Body of pancreas (tissue), 4 donors: ENCODE measurements at regions not wholly inside any gene's neighbourhood (a gene's known extent, or its start where the extent isn't known, plus 50 kb on each side); places are given as distances from the start of the nearest gene placed in this dataset.

Experiments used
- ATAC-seq: fragments of 150-250 bp; one replicate; pipeline ENCODE4 v1.9.1; 2016
- DNase-seq, 4 donors: peaks; one replicate each; pipeline ENCODE4 v3.0.0-alpha.2; 2019
- H3K27ac ChIP-seq, 4 donors: fragments of 200-600 bp; sonication (generic); 1 replicate in 3 of 4; 2 replicates in 1 of 4; pipeline versions ENCODE4 v1.5.1 to v1.6.1; 2016 to 2019; ENCODE audit warnings: mild to moderate bottlenecking in 1 of 4, mixed read lengths in 1 of 4, moderate library complexity in 1 of 4
- H3K27me3 ChIP-seq, 2 donors: fragments of 200-600 bp; sonication (generic); one replicate each; pipeline ENCODE4 v1.6.0; 2016; ENCODE audit warnings: mild to moderate bottlenecking in 1 of 2
- H3K36me3 ChIP-seq, 2 donors: fragments of 200-600 bp; sonication (generic); replicated peaks in 1 of 2; 2 replicates each; pipeline ENCODE4 v1.5.1; 2016; ENCODE audit warnings: low read depth in 2 of 2; ENCODE audit not compliant: insufficient read depth in 1 of 2
- H3K4me1 ChIP-seq: fragments of 200-600 bp; sonication (generic); one replicate; pipeline ENCODE4 v1.6.0; 2016
- H3K4me3 ChIP-seq, 2 donors: fragments of 200-600 bp; sonication (generic); 1 replicate in 1 of 2; 2 replicates in 1 of 2; pipeline ENCODE4 v1.5.1; 2016 to 2019
- H3K9me3 ChIP-seq, 3 donors: fragments of 200-600 bp; sonication (generic); 1 replicate in 2 of 3; 2 replicates in 1 of 3; pipeline ENCODE4 v1.5.1; 2016
- POLR2A ChIP-seq, 3 donors: fragments of 450-650 bp; IDR thresholded peaks; one replicate each; pipeline ENCODE4 v1.6.1; 2016; ENCODE audit warnings: antibody characterized with exemption in 3 of 3, mild to moderate bottlenecking in 2 of 3
- WGBS, 2 donors: methylation state at CpG; one replicate each; pipeline ENCODE4 v1.1.5; 2017; 5-methylcytosine and 5-hydroxymethylcytosine counted together
- intact Hi-C: fragments of 100-400 bp; cut with DNase I; formaldehyde crosslinking; loops from one replicate; pipeline ENCODE4 v1.15.1; 2023
- TF ChIP-seq, protein P1 (sequence below), 7 experiments: fragments of 450-650 bp in 4 of 7; fragments of 200-600 bp in 3 of 7; sonication (generic) in 3 of 7; IDR thresholded peaks; one replicate each; pipeline ENCODE4 v1.5.1; 2016 to 2019; ENCODE audit warnings: antibody characterized with exemption in 7 of 7

- Histone ChIP-seq H3K27me3 (no peaks in the 10 kb centered on the region), H3K36me3 (no peaks in the 10 kb centered on the region), H3K9me3 (no peaks in the 10 kb centered on the region), H3K4me3 (no peak overlapping the region), H3K27ac (no peak overlapping the region), H3K4me1 (no peaks in the 10 kb centered on the region)
- TF ChIP-seq POLR2A (IDR thresholded peaks at IDR 0.05), result no peak
- TF ChIP-seq, protein P1, sequence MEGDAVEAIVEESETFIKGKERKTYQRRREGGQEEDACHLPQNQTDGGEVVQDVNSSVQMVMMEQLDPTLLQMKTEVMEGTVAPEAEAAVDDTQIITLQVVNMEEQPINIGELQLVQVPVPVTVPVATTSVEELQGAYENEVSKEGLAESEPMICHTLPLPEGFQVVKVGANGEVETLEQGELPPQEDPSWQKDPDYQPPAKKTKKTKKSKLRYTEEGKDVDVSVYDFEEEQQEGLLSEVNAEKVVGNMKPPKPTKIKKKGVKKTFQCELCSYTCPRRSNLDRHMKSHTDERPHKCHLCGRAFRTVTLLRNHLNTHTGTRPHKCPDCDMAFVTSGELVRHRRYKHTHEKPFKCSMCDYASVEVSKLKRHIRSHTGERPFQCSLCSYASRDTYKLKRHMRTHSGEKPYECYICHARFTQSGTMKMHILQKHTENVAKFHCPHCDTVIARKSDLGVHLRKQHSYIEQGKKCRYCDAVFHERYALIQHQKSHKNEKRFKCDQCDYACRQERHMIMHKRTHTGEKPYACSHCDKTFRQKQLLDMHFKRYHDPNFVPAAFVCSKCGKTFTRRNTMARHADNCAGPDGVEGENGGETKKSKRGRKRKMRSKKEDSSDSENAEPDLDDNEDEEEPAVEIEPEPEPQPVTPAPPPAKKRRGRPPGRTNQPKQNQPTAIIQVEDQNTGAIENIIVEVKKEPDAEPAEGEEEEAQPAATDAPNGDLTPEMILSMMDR (IDR thresholded peaks at IDR 0.05), result no peak
- 76 to 77% methylated on average over 8 of the region's 8 CpGs for whole genome bisulfite sequencing, 2 donors
- ATAC-seq, result no peak
- peak in 2 of 4 donors; percentile 7 to 40 for DNase-seq
- intact Hi-C loops, result no loop called here
Measured at GRCh38 chr3:40827942-40828688, 303.4 kb downstream of the ZNF621 start.

DNA sequence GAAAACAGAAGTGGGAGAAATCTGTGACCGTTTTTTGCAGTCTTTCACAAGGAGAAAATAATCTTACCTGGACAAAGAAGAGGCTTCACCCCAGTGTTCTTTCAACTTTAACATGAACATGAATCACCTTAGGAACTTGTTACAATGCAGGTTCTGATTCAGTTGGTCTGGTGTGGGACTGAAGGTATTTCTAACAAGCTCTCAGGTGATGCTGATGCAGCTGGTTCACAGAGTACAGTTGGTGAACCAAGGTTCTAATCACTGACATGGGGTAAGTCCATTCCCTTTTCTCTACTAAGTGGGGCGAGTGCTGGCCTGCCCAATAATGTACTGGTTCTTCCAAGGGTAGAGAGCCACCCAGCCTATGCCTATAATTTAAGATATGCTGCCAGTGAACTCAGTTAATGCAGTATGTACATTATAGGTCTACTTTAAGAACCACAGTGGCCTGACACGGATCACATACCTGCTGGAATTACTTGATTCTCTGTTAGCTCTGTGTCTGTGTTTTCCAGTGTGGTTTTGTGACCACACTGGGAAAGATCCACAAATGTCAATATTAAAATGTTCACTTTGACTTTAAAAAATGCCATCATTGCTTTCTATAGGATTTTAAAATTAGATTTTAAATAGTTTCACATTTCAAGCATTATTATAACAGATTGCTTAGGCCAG is 304.1 kb downstream of the ZNF621 start:
- ATAC-seq (no peak), DNase-seq (no peak)
- 79 to 84% methylated on average over 3 of the region's 3 CpGs for WGBS, 2 donors

GRCh38 chr3:40829876-40830275 is 305.1 kb downstream of the ZNF621 start:
- no peak for ATAC-seq
- Histone ChIP-seq H3K4me1 (no peaks in the 10 kb centered on the region), H3K27ac (no peak overlapping the region), H3K9me3 (no peaks in the 10 kb centered on the region), H3K27me3 (no peaks in the 10 kb centered on the region), H3K36me3 (no peaks in the 10 kb centered on the region), H3K4me3 (no peak overlapping the region)
- no peak for DNase-seq
- TF ChIP-seq POLR2A (IDR thresholded peaks at IDR 0.05), result no peak
- TF ChIP-seq, protein P1 (IDR thresholded peaks at IDR 0.05), result no peak
- whole genome bisulfite sequencing, 2 donors, result 7 to 17% methylated on average over 2 of the region's 2 CpGs
- intact Hi-C loops, result no loop called here

More for the DNA sequence above, 304.1 kb downstream of the ZNF621 start:
- TF ChIP-seq POLR2A (IDR thresholded peaks at IDR 0.05), result no peak
- TF ChIP-seq, protein P1 (IDR thresholded peaks at IDR 0.05), result no peak
- Histone ChIP-seq H3K27me3 (no peaks in the 10 kb centered on the region), H3K36me3 (no peaks in the 10 kb centered on the region), H3K27ac (no peak overlapping the region), H3K4me1 (no peaks in the 10 kb centered on the region), H3K9me3 (no peaks in the 10 kb centered on the region), H3K4me3 (no peak overlapping the region)
- intact Hi-C loops, result no loop called here

DNA sequence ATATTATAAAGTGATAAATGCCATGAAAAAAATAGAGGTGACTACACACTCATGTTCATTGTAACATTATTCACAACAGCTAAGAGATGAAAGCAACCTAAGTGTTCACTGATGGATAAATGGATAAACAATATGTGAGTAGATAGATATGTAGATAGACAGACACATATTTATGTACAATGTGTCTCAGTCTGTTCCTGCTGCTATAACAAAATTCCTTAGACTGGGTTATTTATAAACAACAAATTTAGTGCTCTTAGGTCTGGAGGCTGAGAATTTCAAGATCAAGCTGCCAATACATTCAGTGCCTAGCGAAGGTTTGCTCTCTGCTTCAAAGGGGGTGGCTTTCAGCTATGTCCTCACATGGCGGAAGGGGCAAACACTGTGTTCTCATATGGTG is 312.5 kb downstream of the ZNF621 start:
- TF ChIP-seq POLR2A (IDR thresholded peaks at IDR 0.05), result no peak
- TF ChIP-seq, protein P1 (IDR thresholded peaks at IDR 0.05), result no peak
- intact Hi-C loops, result no loop called here
- Histone ChIP-seq H3K4me1 (no peaks in the 10 kb centered on the region), H3K4me3 (no peak overlapping the region), H3K9me3 (no peaks in the 10 kb centered on the region), H3K36me3 (no peaks in the 10 kb centered on the region), H3K27ac (no peak overlapping the region), H3K27me3 (no peaks in the 10 kb centered on the region)
- no peak for ATAC-seq
- 91% methylated on average over 2 of the region's 2 CpGs for WGBS, 2 donors
- no peak for DNase-seq
